ENCODE measurements at regions not wholly inside any gene's neighbourhood (a gene's known extent, or its start where the extent isn't known, plus 50 kb on each side); places are given as distances from the start of the nearest gene placed in this dataset.
"Not testable (repeated sequence)": the region's sequence is repeated elsewhere in the genome, so short reads cannot be mapped to it uniquely, and the experiment has no call there.

DNA sequence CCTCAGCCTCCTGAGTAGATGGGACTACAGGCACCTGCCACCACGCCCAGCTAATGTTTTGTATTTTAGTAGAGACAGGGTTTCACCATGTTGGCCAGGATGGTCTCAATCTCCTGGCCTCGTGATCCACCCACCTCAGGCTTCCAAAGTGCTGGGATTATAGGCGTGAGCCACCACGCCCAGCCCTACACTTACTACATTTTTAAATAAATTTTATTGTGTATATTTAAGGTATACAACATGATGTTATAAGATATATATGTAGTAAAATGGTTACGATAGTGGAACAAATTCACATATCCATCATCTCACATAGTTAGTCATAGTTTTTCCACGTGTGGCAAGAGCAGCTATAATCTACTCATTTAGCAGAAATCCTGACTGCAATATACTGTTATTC lies 189.6 kb downstream of the TMEM114 start:
- H2AFZ ChIP-seq (ENCODE audit: low read length); H3K4me2 ChIP-seq (ENCODE audit: insufficient read depth in 1 of 2, low read depth in 2 of 2, low read length in 2 of 2); H2BK15ac ChIP-seq (ENCODE audit: low read length); H3K79me2 ChIP-seq (ENCODE audit: control insufficient read depth in 1 of 2, insufficient read depth in 2 of 2, low read length in 2 of 2); H3K27ac ChIP-seq (ENCODE audit: low read depth, low read length); H2BK5ac ChIP-seq (ENCODE audit: low read depth, low read length); H3K4me1 ChIP-seq (replicated peaks in 1 of 4; ENCODE audit: control insufficient read depth in 3 of 4, insufficient read depth in 4 of 4, low read length in 3 of 4); FAIRE-seq; H4K8ac ChIP-seq (ENCODE audit: extremely low read depth, insufficient read depth, low read length); H3K4ac ChIP-seq (replicated peaks; ENCODE audit: insufficient read length, low read depth, low read length); H3K56ac ChIP-seq (replicated peaks; ENCODE audit: insufficient read length, low read depth, low read length); H3K27me3 ChIP-seq (replicated peaks in 1 of 4; ENCODE audit: control insufficient read depth in 3 of 4, extremely low read depth in 1 of 4, insufficient read depth in 3 of 4, low read length in 3 of 4); H2BK12ac ChIP-seq (ENCODE audit: low read depth, low read length); H3K18ac ChIP-seq (ENCODE audit: extremely low read depth, low read length); H3K79me1 ChIP-seq (ENCODE audit: low read depth, low read length); DNase-seq (ENCODE audit: low read depth in 1 of 2, low spot score in 2 of 2); H2AK5ac ChIP-seq (ENCODE audit: low read depth, low read length); H3K14ac ChIP-seq (ENCODE audit: insufficient read length); H4K91ac ChIP-seq (replicated peaks; ENCODE audit: insufficient read length, low read length); H3K23me2 ChIP-seq (ENCODE audit: low read depth, low read length); H3K36me3 ChIP-seq (ENCODE audit: control insufficient read depth in 2 of 4, insufficient read depth in 4 of 4, low read length in 3 of 4); H3K9ac ChIP-seq (replicated peaks in 1 of 4; ENCODE audit: extremely low read depth in 1 of 4, low read depth in 3 of 4, low read length in 3 of 4); H4K5ac ChIP-seq (ENCODE audit: insufficient read length, low read depth, low read length); POLR2A ChIA-PET (ENCODE audit: partially characterized antibody); H3K4me3 ChIP-seq (ENCODE audit: extremely low read depth in 1 of 4, insufficient read depth in 2 of 4, low read depth in 3 of 4, low read length in 4 of 4); H2BK120ac ChIP-seq (replicated peaks; ENCODE audit: low read depth, low read length); CTCF ChIA-PET (ENCODE audit: partially characterized antibody); H4K20me1 ChIP-seq (replicated peaks in 1 of 2; ENCODE audit: control insufficient read depth in 1 of 2, insufficient read depth in 2 of 2, low read length in 2 of 2); H3K23ac ChIP-seq (ENCODE audit: insufficient read length); H2BK20ac ChIP-seq (ENCODE audit: low read length); H3K9me3 ChIP-seq (ENCODE audit: insufficient read depth in 2 of 2, low read depth in 1 of 2, low read length in 1 of 2): not testable (repeated sequence)
- 78% methylated on average over 6 of the region's 6 CpGs; no CpG with 5 or more reads in 1 of the 2 experiments for WGBS, 2 experiments (ENCODE audit: extremely low coverage in 1 of 2, insufficient coverage in 1 of 2, insufficient read length in 1 of 2, insufficient replicate concordance in 2 of 2, low coverage in 1 of 2, low lambda C conversion rate in 2 of 2, missing lambda C conversion rate in 1 of 2)
